ENCODE measurements at regions not wholly inside any gene's neighbourhood (a gene's known extent, or its start where the extent isn't known, plus 50 kb on each side); places are given as distances from the start of the nearest gene placed in this dataset.

DNA sequence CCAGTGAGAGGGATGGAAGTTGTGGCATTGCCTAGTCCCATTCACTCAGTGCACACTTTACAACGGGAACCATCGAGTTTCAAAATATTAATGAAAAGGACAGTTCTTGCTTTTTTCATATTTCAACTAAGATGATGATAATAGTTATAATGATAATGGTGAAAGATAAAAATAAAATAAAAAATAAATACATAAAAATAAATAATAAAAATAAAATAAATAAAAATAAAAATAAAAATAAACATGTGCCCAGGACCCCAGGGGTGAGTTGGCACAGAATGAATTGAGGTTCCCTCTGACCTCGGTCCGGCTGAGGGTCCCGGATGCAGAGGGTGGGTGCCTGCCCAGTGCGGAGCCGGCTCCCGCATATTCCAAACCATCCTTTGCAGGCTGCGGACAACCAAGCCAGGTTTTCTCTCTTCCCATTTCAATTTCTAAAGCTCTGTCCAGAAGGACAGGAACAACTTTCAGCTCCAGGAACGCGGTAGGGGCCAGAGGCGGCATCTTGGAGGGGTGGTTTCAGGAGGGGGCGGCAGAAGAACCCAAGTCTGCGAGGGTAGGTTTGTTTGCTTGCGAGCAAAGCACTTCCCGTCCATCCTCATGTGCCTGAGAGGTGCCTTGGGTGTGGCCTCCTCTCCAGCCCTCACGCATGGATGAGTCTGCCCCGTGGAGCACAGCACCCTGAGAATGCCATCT is 236.8 kb downstream of the DLL1 start:
- DNase-seq (ENCODE audit: low read depth) = no peak
- TF ChIP-seq, protein P1, sequence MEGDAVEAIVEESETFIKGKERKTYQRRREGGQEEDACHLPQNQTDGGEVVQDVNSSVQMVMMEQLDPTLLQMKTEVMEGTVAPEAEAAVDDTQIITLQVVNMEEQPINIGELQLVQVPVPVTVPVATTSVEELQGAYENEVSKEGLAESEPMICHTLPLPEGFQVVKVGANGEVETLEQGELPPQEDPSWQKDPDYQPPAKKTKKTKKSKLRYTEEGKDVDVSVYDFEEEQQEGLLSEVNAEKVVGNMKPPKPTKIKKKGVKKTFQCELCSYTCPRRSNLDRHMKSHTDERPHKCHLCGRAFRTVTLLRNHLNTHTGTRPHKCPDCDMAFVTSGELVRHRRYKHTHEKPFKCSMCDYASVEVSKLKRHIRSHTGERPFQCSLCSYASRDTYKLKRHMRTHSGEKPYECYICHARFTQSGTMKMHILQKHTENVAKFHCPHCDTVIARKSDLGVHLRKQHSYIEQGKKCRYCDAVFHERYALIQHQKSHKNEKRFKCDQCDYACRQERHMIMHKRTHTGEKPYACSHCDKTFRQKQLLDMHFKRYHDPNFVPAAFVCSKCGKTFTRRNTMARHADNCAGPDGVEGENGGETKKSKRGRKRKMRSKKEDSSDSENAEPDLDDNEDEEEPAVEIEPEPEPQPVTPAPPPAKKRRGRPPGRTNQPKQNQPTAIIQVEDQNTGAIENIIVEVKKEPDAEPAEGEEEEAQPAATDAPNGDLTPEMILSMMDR (conservative IDR thresholded peaks at IDR 0.05; ENCODE audit: low read depth, low read length) = no peak
- H3K4me3 ChIP-seq (ENCODE audit: low read length) = no peak overlapping the region

DNA sequence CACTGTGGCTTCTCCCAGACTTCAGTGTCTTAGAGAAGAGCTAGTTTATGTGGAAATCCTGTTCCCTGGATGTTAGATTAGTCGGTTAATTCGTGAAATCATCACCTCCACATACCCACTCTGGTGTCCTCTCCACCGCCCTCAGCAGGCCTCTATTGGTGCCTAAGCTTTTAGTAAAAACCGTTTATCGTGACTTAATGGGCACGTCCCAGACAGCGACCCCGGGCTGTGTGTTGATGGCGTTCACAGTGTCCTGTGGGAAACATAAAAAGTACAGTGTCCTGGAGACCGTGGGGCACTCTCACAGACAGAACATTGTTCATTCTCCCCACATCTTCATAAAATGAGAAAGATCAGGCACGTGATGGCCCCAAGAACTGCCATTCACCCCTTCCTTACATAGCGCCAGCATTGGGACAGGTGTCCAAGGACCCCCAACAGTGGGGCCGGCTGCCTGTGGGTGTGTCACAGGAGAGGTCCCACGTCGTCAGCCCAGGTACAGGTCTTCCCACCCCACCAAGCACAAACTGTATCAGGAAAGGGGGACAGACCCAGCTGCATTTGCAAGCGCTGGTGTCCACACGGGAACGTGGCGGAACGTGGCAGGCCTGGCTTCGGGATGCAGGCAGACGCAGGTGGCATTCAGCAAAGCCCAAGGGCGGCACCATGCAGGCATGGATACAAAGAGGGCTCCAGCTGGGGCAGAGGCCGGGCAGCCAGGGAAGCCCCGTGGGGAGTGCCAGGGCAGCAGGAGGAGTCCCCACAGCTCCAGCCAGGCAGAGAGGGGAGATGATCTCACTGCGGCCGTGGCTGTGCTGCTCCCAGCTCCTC is 237.7 kb downstream of the DLL1 start:
- DNase-seq (ENCODE audit: low read depth) = no peak
- TF ChIP-seq, protein P1 (conservative IDR thresholded peaks at IDR 0.05; ENCODE audit: low read depth, low read length) = no peak
- no peak overlapping the region for H3K4me3 ChIP-seq (ENCODE audit: low read length)

DNA sequence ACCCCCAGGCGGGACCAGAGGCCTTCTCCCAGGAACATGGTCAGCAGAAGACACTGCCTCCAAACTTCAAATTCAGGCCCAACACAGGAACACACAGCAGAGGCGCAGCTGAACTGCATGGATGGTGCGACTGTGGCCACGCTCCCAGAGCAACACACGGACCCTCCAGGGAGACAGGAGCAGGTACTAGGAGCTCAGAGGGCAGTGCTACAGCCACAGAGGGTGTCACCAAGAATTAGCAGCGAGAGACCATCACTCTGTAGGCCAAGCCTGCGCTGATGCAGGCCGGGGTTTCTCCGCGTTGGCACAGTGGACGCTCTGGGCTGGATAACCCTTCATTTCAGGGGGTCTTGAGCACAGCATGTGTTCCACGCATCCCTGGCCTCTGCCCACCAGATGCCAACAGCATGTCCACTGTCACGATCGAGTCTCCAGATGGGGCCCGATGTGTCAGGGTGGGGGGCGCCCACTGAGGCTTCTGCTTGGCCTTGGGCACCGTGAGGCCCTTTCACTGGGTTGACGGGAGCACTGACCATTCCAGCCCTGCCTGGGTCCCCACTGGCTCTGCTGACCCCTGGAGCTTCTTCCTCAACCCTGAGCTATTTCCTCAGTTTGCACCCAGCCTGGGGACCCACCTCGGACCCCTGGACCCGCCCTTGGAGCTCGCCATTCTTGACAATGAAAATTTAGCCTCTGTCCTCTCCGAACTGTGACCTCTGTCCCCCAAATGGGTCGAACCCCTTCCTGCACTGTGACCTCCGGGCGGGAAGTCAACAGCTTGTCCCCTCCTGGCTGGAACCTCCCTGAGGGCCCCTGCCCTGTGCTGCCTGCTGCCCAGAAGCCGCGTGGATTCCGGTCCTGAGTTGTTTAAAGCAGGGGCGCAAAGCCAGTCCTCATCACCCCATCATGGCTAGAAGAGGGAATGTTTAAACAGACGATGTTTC is 239.4 kb downstream of the DLL1 start:
- DNase-seq (ENCODE audit: low read depth) = no peak
- TF ChIP-seq, protein P1 (conservative IDR thresholded peaks at IDR 0.05; ENCODE audit: low read depth, low read length) = no peak

GRCh38 chr6:170050591-170051041 is 240.3 kb downstream of the DLL1 start:
- no peak for DNase-seq (ENCODE audit: low read depth)
- no peak overlapping the region for H3K4me3 ChIP-seq (ENCODE audit: low read length)
- TF ChIP-seq, protein P1 (conservative IDR thresholded peaks at IDR 0.05; ENCODE audit: low read depth, low read length) = no peak

More for the DNA sequence above, 239.4 kb downstream of the DLL1 start:
- H3K4me3 ChIP-seq (ENCODE audit: low read length) = no peak overlapping the region

GRCh38 chr6:170049641-170050561 is 241.0 kb downstream of the DLL1 start:
- DNase-seq (ENCODE audit: low read depth) = no peak
- H3K4me3 ChIP-seq (ENCODE audit: low read length) = no peak overlapping the region
- TF ChIP-seq, protein P1 (conservative IDR thresholded peaks at IDR 0.05; ENCODE audit: low read depth, low read length) = no peak

All from retinal pigment epithelial cell (primary cell).